ENCODE measurements at regions not wholly inside any gene's neighbourhood (a gene's known extent, or its start where the extent isn't known, plus 50 kb on each side); places are given as distances from the start of the nearest gene placed in this dataset.

DNA sequence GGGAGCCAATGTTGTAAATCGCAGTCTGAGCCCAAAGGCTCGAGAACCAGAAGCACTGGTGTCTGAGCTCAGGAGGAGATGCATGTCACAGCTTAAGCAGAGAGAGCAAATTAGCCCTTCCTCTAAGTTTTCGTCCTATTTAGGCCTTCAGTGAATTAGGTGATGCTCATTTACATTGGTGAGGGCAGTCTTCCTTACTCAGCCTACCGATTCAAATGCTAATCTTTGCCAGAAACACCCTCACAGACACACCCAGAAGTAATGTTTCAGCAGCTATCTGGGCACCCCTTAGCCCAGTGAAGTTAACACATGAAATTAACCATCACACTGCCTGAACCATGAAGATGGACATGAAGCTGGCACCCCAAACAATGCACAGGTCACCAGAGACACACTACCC is 385.1 kb downstream of the STK39 start:
- no peak overlapping the region for H3K27ac ChIP-seq (ENCODE audit: low read depth in 1 of 2, low read length in 2 of 2)
- WGBS, result 89% methylated on average over 4 of the region's 4 CpGs
- no peak overlapping the region for H3K9ac ChIP-seq (ENCODE audit: low read depth in 1 of 2, low read length in 2 of 2)
- TF ChIP-seq FOXA2 (IDR thresholded peaks at IDR 0.05) (no peak), NR2F2 (IDR thresholded peaks at IDR 0.05) (no peak), JUND (IDR thresholded peaks at IDR 0.05) (no peak), RXRA (IDR thresholded peaks at IDR 0.05) (no peak), TAF1 (conservative IDR thresholded peaks at IDR 0.05) (no peak), FOXA1 (IDR thresholded peaks at IDR 0.05) (no peak), GABPA (IDR thresholded peaks at IDR 0.05 in 1 of 2, conservative IDR thresholded peaks at IDR 0.05 in 1 of 2) (no peak), HNF4G (IDR thresholded peaks at IDR 0.05) (no peak), YY1 (IDR thresholded peaks at IDR 0.05) (no peak), EGR1 (IDR thresholded peaks at IDR 0.05; ENCODE audit: low read depth in 2 of 2) (no peak)
- TF ChIP-seq, protein P1, sequence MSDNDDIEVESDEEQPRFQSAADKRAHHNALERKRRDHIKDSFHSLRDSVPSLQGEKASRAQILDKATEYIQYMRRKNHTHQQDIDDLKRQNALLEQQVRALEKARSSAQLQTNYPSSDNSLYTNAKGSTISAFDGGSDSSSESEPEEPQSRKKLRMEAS (IDR thresholded peaks at IDR 0.05), result no peak
- TF ChIP-seq, protein P2, sequence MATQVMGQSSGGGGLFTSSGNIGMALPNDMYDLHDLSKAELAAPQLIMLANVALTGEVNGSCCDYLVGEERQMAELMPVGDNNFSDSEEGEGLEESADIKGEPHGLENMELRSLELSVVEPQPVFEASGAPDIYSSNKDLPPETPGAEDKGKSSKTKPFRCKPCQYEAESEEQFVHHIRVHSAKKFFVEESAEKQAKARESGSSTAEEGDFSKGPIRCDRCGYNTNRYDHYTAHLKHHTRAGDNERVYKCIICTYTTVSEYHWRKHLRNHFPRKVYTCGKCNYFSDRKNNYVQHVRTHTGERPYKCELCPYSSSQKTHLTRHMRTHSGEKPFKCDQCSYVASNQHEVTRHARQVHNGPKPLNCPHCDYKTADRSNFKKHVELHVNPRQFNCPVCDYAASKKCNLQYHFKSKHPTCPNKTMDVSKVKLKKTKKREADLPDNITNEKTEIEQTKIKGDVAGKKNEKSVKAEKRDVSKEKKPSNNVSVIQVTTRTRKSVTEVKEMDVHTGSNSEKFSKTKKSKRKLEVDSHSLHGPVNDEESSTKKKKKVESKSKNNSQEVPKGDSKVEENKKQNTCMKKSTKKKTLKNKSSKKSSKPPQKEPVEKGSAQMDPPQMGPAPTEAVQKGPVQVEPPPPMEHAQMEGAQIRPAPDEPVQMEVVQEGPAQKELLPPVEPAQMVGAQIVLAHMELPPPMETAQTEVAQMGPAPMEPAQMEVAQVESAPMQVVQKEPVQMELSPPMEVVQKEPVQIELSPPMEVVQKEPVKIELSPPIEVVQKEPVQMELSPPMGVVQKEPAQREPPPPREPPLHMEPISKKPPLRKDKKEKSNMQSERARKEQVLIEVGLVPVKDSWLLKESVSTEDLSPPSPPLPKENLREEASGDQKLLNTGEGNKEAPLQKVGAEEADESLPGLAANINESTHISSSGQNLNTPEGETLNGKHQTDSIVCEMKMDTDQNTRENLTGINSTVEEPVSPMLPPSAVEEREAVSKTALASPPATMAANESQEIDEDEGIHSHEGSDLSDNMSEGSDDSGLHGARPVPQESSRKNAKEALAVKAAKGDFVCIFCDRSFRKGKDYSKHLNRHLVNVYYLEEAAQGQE (IDR thresholded peaks at IDR 0.05), result no peak
- TF ChIP-seq, protein P3, sequence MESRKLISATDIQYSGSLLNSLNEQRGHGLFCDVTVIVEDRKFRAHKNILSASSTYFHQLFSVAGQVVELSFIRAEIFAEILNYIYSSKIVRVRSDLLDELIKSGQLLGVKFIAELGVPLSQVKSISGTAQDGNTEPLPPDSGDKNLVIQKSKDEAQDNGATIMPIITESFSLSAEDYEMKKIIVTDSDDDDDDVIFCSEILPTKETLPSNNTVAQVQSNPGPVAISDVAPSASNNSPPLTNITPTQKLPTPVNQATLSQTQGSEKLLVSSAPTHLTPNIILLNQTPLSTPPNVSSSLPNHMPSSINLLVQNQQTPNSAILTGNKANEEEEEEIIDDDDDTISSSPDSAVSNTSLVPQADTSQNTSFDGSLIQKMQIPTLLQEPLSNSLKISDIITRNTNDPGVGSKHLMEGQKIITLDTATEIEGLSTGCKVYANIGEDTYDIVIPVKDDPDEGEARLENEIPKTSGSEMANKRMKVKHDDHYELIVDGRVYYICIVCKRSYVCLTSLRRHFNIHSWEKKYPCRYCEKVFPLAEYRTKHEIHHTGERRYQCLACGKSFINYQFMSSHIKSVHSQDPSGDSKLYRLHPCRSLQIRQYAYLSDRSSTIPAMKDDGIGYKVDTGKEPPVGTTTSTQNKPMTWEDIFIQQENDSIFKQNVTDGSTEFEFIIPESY (IDR thresholded peaks at IDR 0.05), result no peak
- no peaks in the 10 kb centered on the region for H3K9me3 ChIP-seq (ENCODE audit: control insufficient read depth in 4 of 4, low read length in 3 of 4)
- no peak for DNase-seq (ENCODE audit: low spot score)
- H3K4me1 ChIP-seq (ENCODE audit: control insufficient read depth in 4 of 4, insufficient read depth in 4 of 4, low read length in 3 of 4), result no peaks in the 10 kb centered on the region
- H3K27me3 ChIP-seq (ENCODE audit: control insufficient read depth in 4 of 4, insufficient read depth in 4 of 4, low read length in 3 of 4), result no peaks in the 10 kb centered on the region
- no peaks in the 10 kb centered on the region for H3K36me3 ChIP-seq (ENCODE audit: control insufficient read depth in 4 of 4, insufficient read depth in 3 of 4, low read depth in 1 of 4, low read length in 3 of 4)
- no peak overlapping the region for H3K4me3 ChIP-seq (ENCODE audit: low read depth in 1 of 3, low read length in 3 of 3)

DNA sequence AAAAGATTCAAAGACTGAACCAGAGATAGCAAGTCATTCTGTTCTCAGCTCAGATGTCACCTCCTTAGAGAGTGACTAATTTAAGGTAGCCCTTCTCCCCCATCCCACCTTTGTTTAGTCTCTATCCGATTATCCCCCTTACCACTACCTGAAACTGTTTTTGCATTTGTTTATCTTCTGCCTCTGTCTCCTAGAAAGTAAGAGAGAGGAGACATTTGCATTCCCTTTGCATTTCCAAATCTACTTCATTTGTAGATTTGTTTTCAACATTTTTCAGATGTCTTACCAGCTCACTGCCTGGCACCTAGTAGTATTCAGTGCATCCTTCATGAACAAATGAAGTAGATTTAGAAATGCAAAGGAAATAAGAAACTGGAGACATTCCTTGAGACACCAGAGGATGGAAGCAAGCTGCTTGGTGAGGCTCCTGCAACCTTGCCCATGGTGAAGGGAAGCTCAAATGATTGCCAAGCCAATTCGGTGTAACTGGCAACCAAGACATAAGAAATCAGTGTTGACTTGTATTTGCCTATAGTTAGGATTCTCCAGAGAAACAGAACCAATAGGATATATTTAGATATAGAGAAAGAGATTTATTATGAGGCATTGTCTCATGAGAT is 385.7 kb downstream of the STK39 start:
- no peak for TF ChIP-seq HNF4A (conservative IDR thresholded peaks at IDR 0.05)
- no peak for TF ChIP-seq RAD21 (IDR thresholded peaks at IDR 0.05)

More for the DNA sequence above, 385.7 kb downstream of the STK39 start:
- Histone ChIP-seq H3K9ac (ENCODE audit: low read depth in 1 of 2, low read length in 2 of 2) (no peak overlapping the region), H3K27ac (ENCODE audit: low read depth in 1 of 2, low read length in 2 of 2) (no peak overlapping the region), H3K9me3 (ENCODE audit: control insufficient read depth in 4 of 4, low read length in 3 of 4) (no peaks in the 10 kb centered on the region), H3K36me3 (ENCODE audit: control insufficient read depth in 4 of 4, insufficient read depth in 3 of 4, low read depth in 1 of 4, low read length in 3 of 4) (no peaks in the 10 kb centered on the region), H3K4me1 (ENCODE audit: control insufficient read depth in 4 of 4, insufficient read depth in 4 of 4, low read length in 3 of 4) (no peaks in the 10 kb centered on the region), H3K4me3 (ENCODE audit: low read depth in 1 of 3, low read length in 3 of 3) (no peak overlapping the region), H3K27me3 (ENCODE audit: control insufficient read depth in 4 of 4, insufficient read depth in 4 of 4, low read length in 3 of 4) (no peaks in the 10 kb centered on the region)
- 88% methylated on average over 2 of the region's 2 CpGs for WGBS
- no peak for DNase-seq (ENCODE audit: low spot score)
